PC-3 (cell line): ENCODE measurements at regions not wholly inside any gene's neighbourhood (a gene's known extent, or its start where the extent isn't known, plus 50 kb on each side); places are given as distances from the start of the nearest gene placed in this dataset.

Source experiments
- CTCF ChIP-seq: fragments of 300-600 bp; sonication (generic); conservative IDR thresholded peaks from 2 replicates; pipeline ENCODE4 v1.5.1; 2017; ENCODE audit warnings: antibody characterized with exemption, low read depth, mild to moderate bottlenecking, low read length
- EZH2 ChIP-seq: fragments of 300-600 bp; sonication (generic); IDR thresholded peaks from one replicate; pipeline ENCODE4 v1.6.1; 2017; ENCODE audit warnings: antibody characterized with exemption, mild to moderate bottlenecking, low read length; ENCODE audit not compliant: unreplicated experiment

DNA sequence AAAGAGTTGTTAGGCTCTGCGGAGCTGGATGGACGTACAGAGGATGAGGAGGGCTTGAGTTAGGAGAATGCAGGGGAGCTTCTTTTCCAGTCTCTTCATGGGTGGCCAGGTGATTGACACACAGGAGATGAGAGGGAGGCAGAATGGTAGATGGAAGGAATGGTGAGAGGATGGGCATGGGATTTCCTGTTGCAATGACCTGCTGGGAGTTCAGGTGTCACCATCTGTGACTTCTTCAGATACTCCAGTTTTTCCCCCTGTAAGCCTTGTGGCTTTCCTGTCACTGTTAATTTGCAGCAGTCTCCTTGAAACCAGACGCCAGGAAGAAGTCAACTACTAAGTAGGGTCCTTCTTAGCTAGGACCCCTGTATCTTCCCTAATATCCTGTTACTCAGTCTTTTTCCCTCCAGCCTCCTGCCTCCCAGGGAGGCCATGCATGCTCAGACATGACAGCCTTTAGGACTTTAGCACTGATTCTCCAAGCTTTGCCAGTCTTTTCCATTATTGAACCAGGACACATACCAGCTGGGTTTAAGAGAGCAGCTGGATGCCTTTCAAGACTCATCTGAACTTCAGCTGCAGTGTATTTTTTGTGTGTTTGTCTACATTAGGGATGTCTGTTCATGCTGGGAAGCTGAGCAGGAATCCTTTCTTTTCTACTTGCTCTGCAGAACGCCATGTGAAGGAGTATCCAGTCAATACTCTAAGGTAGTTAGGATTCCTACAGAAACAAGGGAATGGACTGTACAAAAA, 67.2 kb upstream of the CD180 start:
- TF ChIP-seq EZH2 = no peak
- no peak for TF ChIP-seq CTCF
